ENCODE measurements at regions not wholly inside any gene's neighbourhood (a gene's known extent, or its start where the extent isn't known, plus 50 kb on each side); places are given as distances from the start of the nearest gene placed in this dataset.

DNA sequence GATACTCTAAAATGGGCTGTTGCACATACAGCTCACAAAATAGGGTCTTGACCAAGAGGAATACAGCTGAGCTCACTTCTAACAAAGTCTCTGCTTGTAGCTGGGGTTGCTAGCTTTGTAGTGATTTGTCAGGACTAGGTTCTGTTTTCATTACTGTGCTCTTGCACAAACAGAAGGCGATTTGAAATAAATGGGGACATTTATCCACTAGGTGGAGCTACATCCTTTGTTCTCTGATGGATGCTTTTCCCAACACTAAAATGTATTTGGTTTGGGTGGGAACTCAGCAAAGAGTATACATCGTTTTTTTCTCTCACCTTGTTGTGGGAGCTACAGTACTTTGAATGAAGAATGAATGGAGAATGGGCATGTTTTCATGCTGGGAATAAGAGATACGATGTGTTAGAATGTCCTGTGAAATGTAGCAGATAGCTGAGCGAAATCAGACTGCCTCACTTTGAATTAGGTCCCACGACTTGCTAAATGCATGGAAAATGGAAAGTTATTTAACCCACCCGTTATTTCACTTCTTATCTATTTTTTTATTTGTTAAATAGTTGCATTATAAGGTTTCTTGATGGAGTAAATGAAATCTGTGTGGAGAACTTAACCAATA lies 494.7 kb upstream of the MAP3K7 start:
- no peaks in the 10 kb centered on the region for H3K9me3 ChIP-seq (ENCODE audit: control insufficient read depth, insufficient read depth, low read depth, low read length)
- H3K36me3 ChIP-seq (ENCODE audit: control insufficient read depth, insufficient read depth, low read length) = no peaks in the 10 kb centered on the region
- H3K27me3 ChIP-seq (ENCODE audit: control insufficient read depth, insufficient read depth, low read length) = no peaks in the 10 kb centered on the region
- H3K27ac ChIP-seq (ENCODE audit: insufficient read depth, low read length) = no peak overlapping the region
- H3K79me2 ChIP-seq (ENCODE audit: control insufficient read depth, insufficient read depth, low read length) = no peaks in the 10 kb centered on the region
- no peak overlapping the region for H3K4me3 ChIP-seq (replicated peaks in 1 of 4; ENCODE audit: control extremely low read depth in 1 of 4, insufficient read depth in 1 of 4, low read depth in 3 of 4, low read length in 4 of 4)
- H3K4me2 ChIP-seq (ENCODE audit: extremely low read depth, insufficient read depth, low read length) = no peak overlapping the region
- H4K20me1 ChIP-seq (ENCODE audit: control insufficient read depth, extremely low read depth, insufficient read depth, low read length) = no peaks in the 10 kb centered on the region
- H3K4me1 ChIP-seq (ENCODE audit: control insufficient read depth, extremely low read depth, insufficient read depth, low read length) = no peaks in the 10 kb centered on the region
- H3K9ac ChIP-seq (ENCODE audit: insufficient read depth, low read length) = no peak overlapping the region
- no peak overlapping the region for H2AFZ ChIP-seq (ENCODE audit: low read length)
- TF ChIP-seq, protein P1, sequence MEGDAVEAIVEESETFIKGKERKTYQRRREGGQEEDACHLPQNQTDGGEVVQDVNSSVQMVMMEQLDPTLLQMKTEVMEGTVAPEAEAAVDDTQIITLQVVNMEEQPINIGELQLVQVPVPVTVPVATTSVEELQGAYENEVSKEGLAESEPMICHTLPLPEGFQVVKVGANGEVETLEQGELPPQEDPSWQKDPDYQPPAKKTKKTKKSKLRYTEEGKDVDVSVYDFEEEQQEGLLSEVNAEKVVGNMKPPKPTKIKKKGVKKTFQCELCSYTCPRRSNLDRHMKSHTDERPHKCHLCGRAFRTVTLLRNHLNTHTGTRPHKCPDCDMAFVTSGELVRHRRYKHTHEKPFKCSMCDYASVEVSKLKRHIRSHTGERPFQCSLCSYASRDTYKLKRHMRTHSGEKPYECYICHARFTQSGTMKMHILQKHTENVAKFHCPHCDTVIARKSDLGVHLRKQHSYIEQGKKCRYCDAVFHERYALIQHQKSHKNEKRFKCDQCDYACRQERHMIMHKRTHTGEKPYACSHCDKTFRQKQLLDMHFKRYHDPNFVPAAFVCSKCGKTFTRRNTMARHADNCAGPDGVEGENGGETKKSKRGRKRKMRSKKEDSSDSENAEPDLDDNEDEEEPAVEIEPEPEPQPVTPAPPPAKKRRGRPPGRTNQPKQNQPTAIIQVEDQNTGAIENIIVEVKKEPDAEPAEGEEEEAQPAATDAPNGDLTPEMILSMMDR (conservative IDR thresholded peaks at IDR 0.05 in 1 of 2, IDR thresholded peaks at IDR 0.05 in 1 of 2; ENCODE audit: low read depth in 1 of 2, low read length in 2 of 2) = peak; percentile 54 to 69
- TF ChIP-seq EZH2 (IDR thresholded peaks at IDR 0.05; ENCODE audit: low read length, missing control alignments) = no peak
- peak; percentile 55 to 78 for DNase-seq (ENCODE audit: low read depth in 2 of 2)

DNA sequence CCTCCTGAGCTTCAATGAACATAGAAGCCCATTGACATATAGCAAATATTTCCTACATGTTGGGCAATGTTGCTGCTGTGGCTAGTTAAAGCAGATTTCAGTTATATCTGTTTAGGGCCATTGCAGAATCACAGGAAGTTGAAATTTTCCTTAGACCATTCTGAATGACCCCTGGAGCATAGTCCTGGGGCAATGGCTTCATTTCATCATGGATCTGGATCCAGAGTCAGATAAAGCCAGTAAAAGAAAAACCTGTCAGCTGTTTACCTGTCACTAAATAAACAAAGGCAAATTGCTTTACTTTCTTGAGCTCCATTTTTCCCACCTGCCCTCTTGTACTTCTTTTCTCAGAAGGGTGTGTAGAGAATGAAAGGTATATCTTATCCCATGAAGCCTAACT lies 494.0 kb upstream of the MAP3K7 start:
- H3K4me2 ChIP-seq (ENCODE audit: extremely low read depth, insufficient read depth, low read length) = no peak overlapping the region
- H3K9me3 ChIP-seq (ENCODE audit: control insufficient read depth, insufficient read depth, low read depth, low read length) = no peaks in the 10 kb centered on the region
- DNase-seq (ENCODE audit: low read depth in 2 of 2) = no peak
- H4K20me1 ChIP-seq (ENCODE audit: control insufficient read depth, extremely low read depth, insufficient read depth, low read length) = no peaks in the 10 kb centered on the region
- TF ChIP-seq, protein P1 (conservative IDR thresholded peaks at IDR 0.05 in 1 of 2, IDR thresholded peaks at IDR 0.05 in 1 of 2; ENCODE audit: low read depth in 1 of 2, low read length in 2 of 2) = no peak
- TF ChIP-seq EZH2 (IDR thresholded peaks at IDR 0.05; ENCODE audit: low read length, missing control alignments) = no peak
- no peaks in the 10 kb centered on the region for H3K27me3 ChIP-seq (ENCODE audit: control insufficient read depth, insufficient read depth, low read length)
- no peak overlapping the region for H3K9ac ChIP-seq (ENCODE audit: insufficient read depth, low read length)
- H3K4me1 ChIP-seq (ENCODE audit: control insufficient read depth, extremely low read depth, insufficient read depth, low read length) = no peaks in the 10 kb centered on the region
- H3K27ac ChIP-seq (ENCODE audit: insufficient read depth, low read length) = no peak overlapping the region
- no peak overlapping the region for H3K4me3 ChIP-seq (replicated peaks in 1 of 4; ENCODE audit: control extremely low read depth in 1 of 4, insufficient read depth in 1 of 4, low read depth in 3 of 4, low read length in 4 of 4)
- H3K79me2 ChIP-seq (ENCODE audit: control insufficient read depth, insufficient read depth, low read length) = no peaks in the 10 kb centered on the region
- H2AFZ ChIP-seq (ENCODE audit: low read length) = no peak overlapping the region
- H3K36me3 ChIP-seq (ENCODE audit: control insufficient read depth, insufficient read depth, low read length) = no peaks in the 10 kb centered on the region

DNA sequence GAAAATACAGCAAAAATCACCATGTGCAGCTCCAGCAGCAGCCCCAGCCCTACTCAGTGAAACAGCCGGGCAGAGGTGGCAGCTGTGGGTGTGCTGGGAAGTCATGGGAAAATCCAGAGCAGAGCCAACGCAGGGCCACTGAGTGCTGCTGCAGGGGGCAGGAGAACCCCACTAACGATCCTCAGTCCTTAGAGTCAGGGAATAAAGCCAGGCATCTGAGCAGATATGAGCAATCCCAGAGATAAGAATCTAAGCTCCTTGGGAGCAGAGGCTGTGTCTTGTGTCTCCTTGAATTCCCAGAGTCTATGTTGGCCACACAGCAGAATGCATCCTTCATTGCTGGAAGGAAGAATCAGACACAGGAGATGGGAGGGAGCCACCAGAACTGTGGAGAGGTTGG lies 493.1 kb upstream of the MAP3K7 start:
- peak in 1 of 2 donors; percentile 30 for DNase-seq (ENCODE audit: low read depth in 2 of 2)
- Histone ChIP-seq H3K27me3 (ENCODE audit: control insufficient read depth, insufficient read depth, low read length) (no peaks in the 10 kb centered on the region), H3K9me3 (ENCODE audit: control insufficient read depth, insufficient read depth, low read depth, low read length) (no peaks in the 10 kb centered on the region), H3K4me3 (replicated peaks in 1 of 4; ENCODE audit: control extremely low read depth in 1 of 4, insufficient read depth in 1 of 4, low read depth in 3 of 4, low read length in 4 of 4) (no peak overlapping the region), H3K4me1 (ENCODE audit: control insufficient read depth, extremely low read depth, insufficient read depth, low read length) (no peaks in the 10 kb centered on the region), H3K36me3 (ENCODE audit: control insufficient read depth, insufficient read depth, low read length) (no peaks in the 10 kb centered on the region), H3K79me2 (ENCODE audit: control insufficient read depth, insufficient read depth, low read length) (no peaks in the 10 kb centered on the region), H2AFZ (ENCODE audit: low read length) (no peak overlapping the region), H4K20me1 (ENCODE audit: control insufficient read depth, extremely low read depth, insufficient read depth, low read length) (no peaks in the 10 kb centered on the region), H3K4me2 (ENCODE audit: extremely low read depth, insufficient read depth, low read length) (no peak overlapping the region), H3K27ac (ENCODE audit: insufficient read depth, low read length) (no peak overlapping the region), H3K9ac (ENCODE audit: insufficient read depth, low read length) (no peak overlapping the region)
- TF ChIP-seq, protein P1 (conservative IDR thresholded peaks at IDR 0.05 in 1 of 2, IDR thresholded peaks at IDR 0.05 in 1 of 2; ENCODE audit: low read depth in 1 of 2, low read length in 2 of 2) = no peak
- no peak for TF ChIP-seq EZH2 (IDR thresholded peaks at IDR 0.05; ENCODE audit: low read length, missing control alignments)

All from fibroblast of lung (primary cell).